22Rv1 (cell line): ENCODE measurements at regions not wholly inside any gene's neighbourhood (a gene's known extent, or its start where the extent isn't known, plus 50 kb on each side); places are given as distances from the start of the nearest gene placed in this dataset.
"Not testable (repeated sequence)": the region's sequence is repeated elsewhere in the genome, so short reads cannot be mapped to it uniquely, and the experiment has no call there.

Source experiments
- ZFX ChIP-seq: fragments of 450-650 bp; IDR thresholded peaks from 2 replicates; pipeline ENCODE4 v1.6.1; 2017; ENCODE audit warnings: antibody characterized with exemption, borderline replicate concordance
- TF ChIP-seq, protein P1 (sequence below): fragments of 450-650 bp; IDR thresholded peaks from 2 replicates; pipeline ENCODE4 v1.5.1; 2017; ENCODE audit warnings: mild to moderate bottlenecking

DNA sequence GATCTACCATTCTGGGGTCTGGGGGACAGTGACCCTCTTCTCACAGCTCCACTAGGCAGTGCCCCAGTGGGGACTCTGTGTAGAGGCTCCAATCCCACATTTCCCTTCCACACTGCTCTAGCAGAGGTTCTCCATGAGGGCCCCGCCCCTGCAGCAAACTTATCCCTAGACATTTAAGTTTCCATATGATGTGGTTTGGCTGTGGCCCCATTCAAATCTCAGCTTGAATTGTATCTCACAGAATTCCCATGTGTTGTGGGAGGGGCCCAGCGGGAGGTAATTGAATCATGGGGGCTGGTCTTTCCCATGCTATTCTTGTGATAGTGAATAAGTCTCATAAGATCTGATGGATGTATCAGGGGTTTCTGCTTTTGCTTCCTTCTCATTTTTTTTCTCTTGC is 241.3 kb downstream of the DPY19L2 start:
- TF ChIP-seq, protein P1, sequence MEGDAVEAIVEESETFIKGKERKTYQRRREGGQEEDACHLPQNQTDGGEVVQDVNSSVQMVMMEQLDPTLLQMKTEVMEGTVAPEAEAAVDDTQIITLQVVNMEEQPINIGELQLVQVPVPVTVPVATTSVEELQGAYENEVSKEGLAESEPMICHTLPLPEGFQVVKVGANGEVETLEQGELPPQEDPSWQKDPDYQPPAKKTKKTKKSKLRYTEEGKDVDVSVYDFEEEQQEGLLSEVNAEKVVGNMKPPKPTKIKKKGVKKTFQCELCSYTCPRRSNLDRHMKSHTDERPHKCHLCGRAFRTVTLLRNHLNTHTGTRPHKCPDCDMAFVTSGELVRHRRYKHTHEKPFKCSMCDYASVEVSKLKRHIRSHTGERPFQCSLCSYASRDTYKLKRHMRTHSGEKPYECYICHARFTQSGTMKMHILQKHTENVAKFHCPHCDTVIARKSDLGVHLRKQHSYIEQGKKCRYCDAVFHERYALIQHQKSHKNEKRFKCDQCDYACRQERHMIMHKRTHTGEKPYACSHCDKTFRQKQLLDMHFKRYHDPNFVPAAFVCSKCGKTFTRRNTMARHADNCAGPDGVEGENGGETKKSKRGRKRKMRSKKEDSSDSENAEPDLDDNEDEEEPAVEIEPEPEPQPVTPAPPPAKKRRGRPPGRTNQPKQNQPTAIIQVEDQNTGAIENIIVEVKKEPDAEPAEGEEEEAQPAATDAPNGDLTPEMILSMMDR, result not testable (repeated sequence)
- TF ChIP-seq ZFX, result not testable (repeated sequence)
